Liver (tissue), 8 donors: ENCODE measurements at regions not wholly inside any gene's neighbourhood (a gene's known extent, or its start where the extent isn't known, plus 50 kb on each side); places are given as distances from the start of the nearest gene placed in this dataset.

ENCODE experiments used
- DNase-seq: peaks from one replicate; pipeline ENCODE4 v3.0.0-alpha.2; 2017; ENCODE audit warnings: low spot score
- H3K27ac ChIP-seq, 2 donors: one replicate each; pipeline ENCODE4 v1.7.0; 2013; ENCODE audit warnings: inconsistent platforms in 2 of 2, low read length in 2 of 2, control low read depth in 1 of 2, low read depth in 1 of 2, mild to moderate bottlenecking in 1 of 2
- H3K27me3 ChIP-seq, 4 donors: one replicate each; pipeline versions ENCODE4 v1.6.1 to v1.7.0; 2013; ENCODE audit warnings: low read length in 3 of 4, inconsistent platforms in 1 of 4, mild to moderate bottlenecking in 1 of 4, moderate library complexity in 1 of 4; ENCODE audit not compliant: control insufficient read depth in 4 of 4, insufficient read depth in 4 of 4
- H3K36me3 ChIP-seq, 4 donors: one replicate each; pipeline versions ENCODE4 v1.6.1 to v1.7.0; 2013; ENCODE audit warnings: low read length in 3 of 4, mild to moderate bottlenecking in 3 of 4, low read depth in 1 of 4, moderate library complexity in 1 of 4; ENCODE audit not compliant: control insufficient read depth in 4 of 4, insufficient read depth in 3 of 4
- H3K4me1 ChIP-seq, 4 donors: one replicate each; pipeline versions ENCODE4 v1.6.1 to v1.7.0; 2013; ENCODE audit warnings: low read length in 3 of 4, mild to moderate bottlenecking in 3 of 4, moderate library complexity in 1 of 4; ENCODE audit not compliant: control insufficient read depth in 4 of 4, insufficient read depth in 4 of 4
- H3K4me3 ChIP-seq, 3 donors: one replicate each; pipeline versions ENCODE4 v1.6.1 to v1.7.0; 2013; ENCODE audit warnings: low read length in 3 of 3, control low read depth in 1 of 3, low read depth in 1 of 3, mild to moderate bottlenecking in 1 of 3
- H3K9ac ChIP-seq, 2 donors: one replicate each; pipeline ENCODE4 v1.7.0; 2013; ENCODE audit warnings: low read length in 2 of 2, mild to moderate bottlenecking in 2 of 2, moderate library complexity in 2 of 2, control low read depth in 1 of 2, low read depth in 1 of 2
- H3K9me3 ChIP-seq, 4 donors: one replicate each; pipeline versions ENCODE4 v1.6.1 to v1.7.0; 2013; ENCODE audit warnings: low read length in 3 of 4; ENCODE audit not compliant: control insufficient read depth in 4 of 4
- ATF3 ChIP-seq: IDR thresholded peaks from 2 replicates; pipeline ENCODE4 v1.6.1; 2016; ENCODE audit warnings: antibody characterized with exemption
- CTCF ChIP-seq: fragments of 150-350 bp; IDR thresholded peaks from 2 replicates; pipeline ENCODE4 v1.5.1; 2017; ENCODE audit warnings: improper control_type of control experiment, low read depth, low read length; ENCODE audit not compliant: missing input control
- EGR1 ChIP-seq, 2 donors: IDR thresholded peaks; 2 replicates each; pipeline ENCODE4 v1.6.1; 2016 to 2018; ENCODE audit warnings: antibody characterized with exemption in 2 of 2, low read depth in 2 of 2
- FOXA1 ChIP-seq: IDR thresholded peaks from 2 replicates; pipeline ENCODE4 v1.6.1; 2016; ENCODE audit warnings: antibody characterized with exemption
- FOXA2 ChIP-seq: IDR thresholded peaks from 2 replicates; pipeline ENCODE4 v1.6.1; 2016; ENCODE audit warnings: antibody characterized with exemption
- GABPA ChIP-seq, 2 donors: IDR thresholded peaks in 1 of 2; conservative IDR thresholded peaks in 1 of 2; 2 replicates each; pipeline ENCODE4 v1.6.1; 2016; ENCODE audit warnings: antibody characterized with exemption in 2 of 2, mild to moderate bottlenecking in 1 of 2, moderate library complexity in 1 of 2
- HNF4A ChIP-seq, 2 donors: conservative IDR thresholded peaks; 2 replicates each; pipeline ENCODE4 v1.6.1; 2016; ENCODE audit warnings: antibody characterized with exemption in 2 of 2, mild to moderate bottlenecking in 2 of 2
- HNF4G ChIP-seq: IDR thresholded peaks from 2 replicates; pipeline ENCODE4 v1.6.1; 2016; ENCODE audit warnings: antibody characterized with exemption
- JUND ChIP-seq, 2 donors: IDR thresholded peaks; 2 replicates each; pipeline ENCODE4 v1.6.1; 2016; ENCODE audit warnings: antibody characterized with exemption in 2 of 2
- MAX ChIP-seq: IDR thresholded peaks from 2 replicates; pipeline ENCODE4 v1.6.1; 2016; ENCODE audit warnings: antibody characterized with exemption
- NR2F2 ChIP-seq: IDR thresholded peaks from 2 replicates; pipeline ENCODE4 v1.6.1; 2016; ENCODE audit warnings: antibody characterized with exemption
- RAD21 ChIP-seq, 2 donors: IDR thresholded peaks; 2 replicates each; pipeline ENCODE4 v1.6.1; 2016; ENCODE audit warnings: antibody characterized with exemption in 2 of 2, mild to moderate bottlenecking in 2 of 2
- REST ChIP-seq: IDR thresholded peaks from 2 replicates; pipeline ENCODE4 v1.6.1; 2016; ENCODE audit warnings: antibody characterized with exemption, mild to moderate bottlenecking
- RXRA ChIP-seq, 2 donors: IDR thresholded peaks; 2 replicates each; pipeline ENCODE4 v1.6.1; 2017 to 2018; ENCODE audit warnings: antibody characterized with exemption in 2 of 2, mild to moderate bottlenecking in 1 of 2
- SP1 ChIP-seq: IDR thresholded peaks from 2 replicates; pipeline ENCODE4 v1.6.1; 2018; ENCODE audit warnings: antibody characterized with exemption, mild to moderate bottlenecking
- TAF1 ChIP-seq: conservative IDR thresholded peaks from 2 replicates; pipeline ENCODE4 v1.6.1; 2016; ENCODE audit warnings: antibody characterized with exemption, mild to moderate bottlenecking
- ZBTB33 ChIP-seq: IDR thresholded peaks from 2 replicates; pipeline ENCODE4 v1.6.1; 2016; ENCODE audit warnings: antibody characterized with exemption
- WGBS: extraction: QIAGEN DNeasy Blood & Tissue Kit; methylation state at CpG from one replicate; pipeline ENCODE4 v1.1.7; 2013; 5-methylcytosine and 5-hydroxymethylcytosine counted together
- donor health status: healthy.
- donor health status: healthy.
- donor health status: healthy.
- donor health status: healthy.
- donor health status: healthy.

- no peak overlapping the region for H3K9ac ChIP-seq
- H3K9me3 ChIP-seq, result no peaks in the 10 kb centered on the region
- H3K36me3 ChIP-seq, result no peaks in the 10 kb centered on the region
- no peaks in the 10 kb centered on the region for H3K4me1 ChIP-seq
- no peak for DNase-seq
- no peak for TF ChIP-seq JUND (IDR thresholded peaks at IDR 0.05)
- no peak for TF ChIP-seq GABPA (IDR thresholded peaks at IDR 0.05 in 1 of 2, conservative IDR thresholded peaks at IDR 0.05 in 1 of 2)
- no peak for TF ChIP-seq CTCF
- no peak for TF ChIP-seq MAX
- no peak for TF ChIP-seq HNF4A (conservative IDR thresholded peaks at IDR 0.05)
- TF ChIP-seq ZBTB33, result no peak
- TF ChIP-seq TAF1, result no peak
- no peak for TF ChIP-seq FOXA1
- no peak for TF ChIP-seq FOXA2
- no peak for TF ChIP-seq ATF3
- no peak for TF ChIP-seq REST
- no peak for TF ChIP-seq HNF4G
- no peak for TF ChIP-seq EGR1 (IDR thresholded peaks at IDR 0.05; ENCODE audit: low read depth in 2 of 2)
- TF ChIP-seq RAD21 (IDR thresholded peaks at IDR 0.05), result no peak
- TF ChIP-seq RXRA (IDR thresholded peaks at IDR 0.05), result no peak
- no peak for TF ChIP-seq SP1
- TF ChIP-seq NR2F2, result no peak
- WGBS, result 92% methylated on average over 26 of the region's 26 CpGs
- H3K27ac ChIP-seq, result no peak overlapping the region
- H3K27me3 ChIP-seq, result peaks cover 3 to 9% (median 5%) of the 10 kb centered on the region in 4 donors
- H3K4me3 ChIP-seq, result no peak overlapping the region
These were observed 95.7 kb upstream of the WNT4 start for GRCh38 chr1:22238356-22239224.
